PC-3 (cell line): ENCODE measurements at regions not wholly inside any gene's neighbourhood (a gene's known extent, or its start where the extent isn't known, plus 50 kb on each side); places are given as distances from the start of the nearest gene placed in this dataset.

ENCODE experiments used
- EZH2 ChIP-seq: fragments of 300-600 bp; sonication (generic); IDR thresholded peaks from one replicate; pipeline ENCODE4 v1.6.1; 2017; ENCODE audit warnings: antibody characterized with exemption, mild to moderate bottlenecking, low read length; ENCODE audit not compliant: unreplicated experiment
- EZH2phosphoT487 ChIP-seq: fragments of 300-600 bp; sonication (generic); IDR thresholded peaks from 2 replicates; pipeline ENCODE4 v1.6.1; 2018; ENCODE audit warnings: mild to moderate bottlenecking, antibody characterized with exemption, low read length, borderline replicate concordance
- TF ChIP-seq, protein P1 (sequence below): fragments of 300-600 bp; sonication (generic); conservative IDR thresholded peaks from 2 replicates; pipeline ENCODE4 v1.5.1; 2017; ENCODE audit warnings: antibody characterized with exemption, low read depth, mild to moderate bottlenecking, low read length

DNA sequence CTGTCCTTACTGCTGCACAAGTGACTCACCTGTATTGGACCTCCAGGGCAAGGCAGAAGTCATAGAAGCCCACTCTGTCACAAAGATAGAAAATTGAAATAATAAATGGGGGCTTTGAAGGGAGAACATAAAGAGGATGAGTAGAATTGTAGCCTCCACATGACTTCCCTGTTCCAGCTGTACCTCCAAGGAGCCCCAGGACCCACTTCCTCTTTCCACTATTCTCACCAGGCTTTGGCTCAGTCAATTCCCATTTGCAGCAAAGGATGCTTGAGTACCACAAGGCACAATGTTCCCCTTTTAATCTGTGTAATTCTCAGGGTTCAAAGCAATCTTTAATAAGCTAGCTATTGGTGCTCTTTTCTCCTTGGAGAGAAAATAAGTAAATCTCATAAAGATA, 512.1 kb downstream of the TOX3 start:
- TF ChIP-seq, protein P1, sequence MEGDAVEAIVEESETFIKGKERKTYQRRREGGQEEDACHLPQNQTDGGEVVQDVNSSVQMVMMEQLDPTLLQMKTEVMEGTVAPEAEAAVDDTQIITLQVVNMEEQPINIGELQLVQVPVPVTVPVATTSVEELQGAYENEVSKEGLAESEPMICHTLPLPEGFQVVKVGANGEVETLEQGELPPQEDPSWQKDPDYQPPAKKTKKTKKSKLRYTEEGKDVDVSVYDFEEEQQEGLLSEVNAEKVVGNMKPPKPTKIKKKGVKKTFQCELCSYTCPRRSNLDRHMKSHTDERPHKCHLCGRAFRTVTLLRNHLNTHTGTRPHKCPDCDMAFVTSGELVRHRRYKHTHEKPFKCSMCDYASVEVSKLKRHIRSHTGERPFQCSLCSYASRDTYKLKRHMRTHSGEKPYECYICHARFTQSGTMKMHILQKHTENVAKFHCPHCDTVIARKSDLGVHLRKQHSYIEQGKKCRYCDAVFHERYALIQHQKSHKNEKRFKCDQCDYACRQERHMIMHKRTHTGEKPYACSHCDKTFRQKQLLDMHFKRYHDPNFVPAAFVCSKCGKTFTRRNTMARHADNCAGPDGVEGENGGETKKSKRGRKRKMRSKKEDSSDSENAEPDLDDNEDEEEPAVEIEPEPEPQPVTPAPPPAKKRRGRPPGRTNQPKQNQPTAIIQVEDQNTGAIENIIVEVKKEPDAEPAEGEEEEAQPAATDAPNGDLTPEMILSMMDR, result no peak
- no peak for TF ChIP-seq EZH2phosphoT487
- no peak for TF ChIP-seq EZH2
